Effector memory CD8-positive, alpha-beta T cell (primary cell): ENCODE measurements at regions not wholly inside any gene's neighbourhood (a gene's known extent, or its start where the extent isn't known, plus 50 kb on each side); places are given as distances from the start of the nearest gene placed in this dataset.
"Not testable (repeated sequence)": the region's sequence is repeated elsewhere in the genome, so short reads cannot be mapped to it uniquely, and the experiment has no call there.

Experiments
- ATAC-seq: fragments of 150-1000 bp; cut with Tn5 transposase; replicated peaks from 2 replicates; pipeline ENCODE4 v1.10.0; 2021; ENCODE audit warnings: mild to moderate bottlenecking, moderate library complexity
- DNase-seq, 3 experiments: peaks; one replicate each; pipeline ENCODE4 v3.0.0; 2021
- H3K27ac Mint-ChIP-seq, 2 donors: one replicate each; pipeline ENCODE4 v1.8.0; 2022; ENCODE audit warnings: mild to moderate bottlenecking in 2 of 2, mixed read lengths in 2 of 2, moderate library complexity in 2 of 2
- H3K27me3 Mint-ChIP-seq, 2 donors: one replicate each; pipeline ENCODE4 v1.8.0; 2022; ENCODE audit warnings: mixed read lengths in 2 of 2
- H3K36me3 Mint-ChIP-seq: one replicate; pipeline ENCODE4 v1.8.0; 2022; ENCODE audit warnings: mild to moderate bottlenecking, moderate library complexity, mixed read lengths; ENCODE audit not compliant: insufficient read depth
- H3K4me1 Mint-ChIP-seq, 2 donors: one replicate each; pipeline ENCODE4 v1.8.0; 2022; ENCODE audit warnings: low read depth in 2 of 2, mixed read lengths in 2 of 2
- H3K4me3 Mint-ChIP-seq, 2 donors: one replicate each; pipeline ENCODE4 v1.8.0; 2022; ENCODE audit warnings: mild to moderate bottlenecking in 2 of 2, mixed read lengths in 2 of 2, moderate library complexity in 2 of 2
- H3K9me3 Mint-ChIP-seq, 2 donors: one replicate each; pipeline ENCODE4 v1.8.0; 2022; ENCODE audit warnings: mixed read lengths in 2 of 2

GRCh38 chrX:78603908-78604307, 55.2 kb downstream of the RTL3 start:
- H3K27me3 Mint-ChIP-seq, result no peaks in the 10 kb centered on the region
- no peaks in the 10 kb centered on the region for H3K9me3 Mint-ChIP-seq
- no peak for DNase-seq
- H3K27ac Mint-ChIP-seq, result no peak overlapping the region
- ATAC-seq, result no peak
- H3K4me1 Mint-ChIP-seq, result no peaks in the 10 kb centered on the region
- no peak overlapping the region for H3K4me3 Mint-ChIP-seq
- no peaks in the 10 kb centered on the region for H3K36me3 Mint-ChIP-seq

- DNase-seq (no peak), ATAC-seq (no peak)
- Mint-ChIP-seq H3K27me3 (no peaks in the 10 kb centered on the region), H3K9me3 (peaks cover 0 to 4% of the 10 kb centered on the region in 2 donors), H3K27ac (peak overlapping the region in 1 of 2 donors; percentile 56), H3K4me3 (no peak overlapping the region), H3K36me3 (no peaks in the 10 kb centered on the region), H3K4me1 (no peaks in the 10 kb centered on the region)
Measured at GRCh38 chrX:78595901-78596502, 63.1 kb downstream of the RTL3 start.

- no peaks in the 10 kb centered on the region for H3K27me3 Mint-ChIP-seq
- H3K4me3 Mint-ChIP-seq, result no peak overlapping the region
- no peak for ATAC-seq
- H3K4me1 Mint-ChIP-seq, result no peaks in the 10 kb centered on the region
- no peak overlapping the region for H3K27ac Mint-ChIP-seq
- no peaks in the 10 kb centered on the region for H3K36me3 Mint-ChIP-seq
- peaks cover 0 to 4% of the 10 kb centered on the region in 2 donors for H3K9me3 Mint-ChIP-seq
- no peak for DNase-seq
Measured at GRCh38 chrX:78593701-78594100, 65.4 kb downstream of the RTL3 start.

GRCh38 chrX:78592030-78592429, 67.1 kb downstream of the RTL3 start:
- no peak for ATAC-seq
- Mint-ChIP-seq H3K4me1 (no peaks in the 10 kb centered on the region), H3K27me3 (no peaks in the 10 kb centered on the region), H3K4me3 (no peak overlapping the region), H3K36me3 (no peaks in the 10 kb centered on the region), H3K27ac (no peak overlapping the region), H3K9me3 (peaks cover 0 to 4% of the 10 kb centered on the region in 2 donors)
- DNase-seq, result no peak

GRCh38 chrX:78574306-78574705, 84.8 kb downstream of the RTL3 start:
- no peaks in the 10 kb centered on the region for H3K36me3 Mint-ChIP-seq
- no peak for ATAC-seq
- no peaks in the 10 kb centered on the region for H3K9me3 Mint-ChIP-seq
- no peak for DNase-seq
- no peak overlapping the region for H3K4me3 Mint-ChIP-seq
- no peaks in the 10 kb centered on the region for H3K27me3 Mint-ChIP-seq
- H3K27ac Mint-ChIP-seq, result no peak overlapping the region
- peaks cover 0 to 5% of the 10 kb centered on the region in 2 donors for H3K4me1 Mint-ChIP-seq

DNA sequence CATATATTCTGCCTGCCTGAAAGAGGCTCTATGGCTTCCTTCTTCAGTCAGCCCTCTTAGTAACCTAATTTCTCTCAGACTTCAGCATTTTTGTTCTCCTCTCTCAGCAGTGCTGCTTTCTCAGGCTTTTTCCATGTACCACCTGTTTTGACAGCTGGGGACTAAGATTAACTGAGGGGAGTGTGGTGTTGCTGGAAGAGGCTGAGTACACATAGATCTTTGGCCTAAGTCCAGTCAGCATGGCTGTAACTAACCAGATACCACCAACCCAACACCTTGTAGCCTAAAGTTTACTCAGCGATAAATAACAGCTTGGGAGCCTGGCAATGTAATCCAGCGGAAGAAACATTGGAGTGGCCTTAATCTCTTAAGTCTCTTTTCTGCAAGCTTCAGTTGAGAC, 85.5 kb downstream of the RTL3 start:
- ATAC-seq, result no peak
- Mint-ChIP-seq H3K27me3 (no peaks in the 10 kb centered on the region), H3K4me1 (peaks cover 0 to 5% of the 10 kb centered on the region in 2 donors), H3K9me3 (no peaks in the 10 kb centered on the region), H3K27ac (no peak overlapping the region), H3K36me3 (no peaks in the 10 kb centered on the region), H3K4me3 (no peak overlapping the region)
- DNase-seq, result no peak

DNA sequence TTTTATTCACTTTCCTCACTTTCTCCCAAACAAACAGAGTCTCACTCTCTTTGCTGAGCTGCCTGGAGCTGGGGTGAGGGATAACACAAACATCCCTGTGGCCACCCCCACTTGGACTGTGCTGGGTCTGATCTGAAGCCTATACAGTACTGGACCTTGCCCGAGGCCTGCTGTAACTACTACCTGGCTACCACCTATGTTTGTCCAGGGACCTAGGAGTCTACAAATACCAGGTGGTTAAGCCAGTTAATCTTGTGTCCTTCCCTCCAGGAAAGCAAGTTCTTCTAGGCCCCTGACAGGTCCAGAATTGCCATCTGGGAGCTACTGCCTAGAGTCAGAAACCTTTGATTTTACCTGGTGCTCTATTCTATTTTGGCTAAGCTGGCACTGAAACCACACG, 87.3 kb downstream of the RTL3 start:
- H3K9me3 Mint-ChIP-seq, result no peaks in the 10 kb centered on the region
- DNase-seq (no peak), ATAC-seq (no peak)
- no peaks in the 10 kb centered on the region for H3K36me3 Mint-ChIP-seq
- H3K27me3 Mint-ChIP-seq, result no peaks in the 10 kb centered on the region
- no peak overlapping the region for H3K27ac Mint-ChIP-seq
- H3K4me1 Mint-ChIP-seq, result peaks cover 0 to 5% of the 10 kb centered on the region in 2 donors
- H3K4me3 Mint-ChIP-seq, result no peak overlapping the region

DNA sequence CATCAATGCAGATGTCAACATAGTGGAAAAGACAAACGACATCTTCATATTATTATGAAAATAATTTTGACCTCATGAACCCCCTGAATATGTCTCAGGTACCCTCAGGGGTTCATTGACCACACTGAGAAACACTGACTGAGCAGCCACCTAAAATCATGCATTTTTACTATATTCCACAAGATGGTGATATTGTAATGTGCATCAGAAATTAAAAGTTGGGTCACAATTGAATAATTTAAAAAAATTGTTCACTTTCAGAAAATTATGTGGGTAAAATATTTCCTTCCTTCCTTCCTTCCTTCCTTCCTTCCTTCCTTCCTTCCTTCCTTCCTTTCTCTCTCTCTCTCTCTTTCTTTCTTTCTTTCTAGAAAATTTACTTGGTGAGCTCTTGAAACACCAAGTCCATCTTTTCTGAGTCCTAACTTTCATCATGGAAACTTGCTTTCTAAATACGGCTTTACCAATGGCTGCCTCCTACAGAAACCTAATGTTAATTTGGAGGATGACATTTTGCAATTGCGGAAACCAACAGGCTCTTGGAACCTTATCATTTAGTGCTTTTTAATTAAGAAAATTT, 103.6 kb downstream of the RTL3 start:
- no peaks in the 10 kb centered on the region for H3K36me3 Mint-ChIP-seq
- peaks cover 0 to 4% of the 10 kb centered on the region in 2 donors for H3K4me1 Mint-ChIP-seq
- H3K27me3 Mint-ChIP-seq, result no peaks in the 10 kb centered on the region
- no peak overlapping the region for H3K4me3 Mint-ChIP-seq
- DNase-seq, result peak in 1 of 3 experiments; percentile 1
- peak; percentile 49 for ATAC-seq
- no peak overlapping the region for H3K27ac Mint-ChIP-seq
- H3K9me3 Mint-ChIP-seq, result peaks cover 0 to under 1% of the 10 kb centered on the region in 2 donors

- not testable (repeated sequence) for H3K4me3 Mint-ChIP-seq, H3K36me3 Mint-ChIP-seq, H3K9me3 Mint-ChIP-seq, H3K4me1 Mint-ChIP-seq, H3K27ac Mint-ChIP-seq, ATAC-seq, DNase-seq
- peaks cover 0 to 11% of the 10 kb centered on the region in 2 donors for H3K27me3 Mint-ChIP-seq
Measured at GRCh38 chrX:78552628-78553027, 106.5 kb downstream of the RTL3 start.

- ATAC-seq (no peak), DNase-seq (no peak)
- Mint-ChIP-seq H3K27me3 (peaks cover 0 to 13% of the 10 kb centered on the region in 2 donors), H3K36me3 (no peaks in the 10 kb centered on the region), H3K9me3 (peaks cover 2 to 6% of the 10 kb centered on the region in 2 donors), H3K4me3 (no peak overlapping the region), H3K4me1 (no peaks in the 10 kb centered on the region), H3K27ac (no peak overlapping the region)
Measured at GRCh38 chrX:78548012-78548411, 111.1 kb downstream of the RTL3 start.

DNA sequence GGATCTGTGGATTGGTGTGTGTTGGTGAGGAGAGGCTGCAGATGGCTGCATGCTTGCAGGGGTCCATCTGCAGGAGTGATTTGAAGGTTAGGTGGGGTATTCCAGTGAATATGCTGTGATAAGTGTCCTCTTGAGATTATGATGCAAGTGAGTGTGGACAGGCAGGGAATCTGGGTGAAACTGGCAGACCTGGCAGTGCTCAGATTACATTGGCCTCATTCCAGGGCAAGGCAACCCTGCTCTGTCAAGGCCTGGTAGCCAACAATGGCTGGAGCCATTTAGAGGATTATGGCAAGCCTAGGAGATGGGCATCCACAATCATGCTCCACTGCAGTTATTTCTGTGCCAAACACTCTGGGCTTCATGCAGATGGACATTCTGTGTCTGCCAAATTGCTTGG, 113.9 kb downstream of the RTL3 start:
- H3K9me3 Mint-ChIP-seq, result peaks cover 2 to 15% of the 10 kb centered on the region in 2 donors

DNA sequence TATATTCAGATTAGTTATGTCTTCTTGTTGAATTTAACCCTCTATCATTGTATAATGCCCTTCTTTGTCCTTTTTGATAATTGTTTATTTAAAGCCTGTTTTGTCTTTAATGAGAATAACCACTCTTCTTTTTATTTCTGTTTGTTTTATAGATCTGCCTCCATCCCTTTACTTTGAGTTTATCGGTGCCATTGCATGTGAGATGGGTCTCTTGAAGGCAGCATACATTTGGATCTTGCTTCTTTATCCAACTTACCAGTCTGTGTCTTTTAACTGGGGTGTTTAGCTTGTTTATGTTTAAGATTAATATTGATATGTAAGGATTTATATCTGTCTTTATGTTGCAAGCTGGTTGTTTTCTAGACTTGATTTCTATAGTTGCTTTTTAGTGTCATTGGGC, 115.8 kb downstream of the RTL3 start:
- Mint-ChIP-seq H3K9me3 (peaks cover 2 to 15% of the 10 kb centered on the region in 2 donors), H3K4me1 (no peaks in the 10 kb centered on the region), H3K27me3 (peaks cover 0 to 8% of the 10 kb centered on the region in 2 donors), H3K36me3 (no peaks in the 10 kb centered on the region), H3K27ac (no peak overlapping the region), H3K4me3 (no peak overlapping the region)
- DNase-seq (no peak), ATAC-seq (no peak)

More for the DNA sequence above, 113.9 kb downstream of the RTL3 start:
- Mint-ChIP-seq H3K36me3 (no peaks in the 10 kb centered on the region), H3K4me1 (no peaks in the 10 kb centered on the region), H3K27me3 (peaks cover 0 to 13% of the 10 kb centered on the region in 2 donors), H3K27ac (no peak overlapping the region), H3K4me3 (no peak overlapping the region)
- ATAC-seq, result no peak
- DNase-seq, result no peak

DNA sequence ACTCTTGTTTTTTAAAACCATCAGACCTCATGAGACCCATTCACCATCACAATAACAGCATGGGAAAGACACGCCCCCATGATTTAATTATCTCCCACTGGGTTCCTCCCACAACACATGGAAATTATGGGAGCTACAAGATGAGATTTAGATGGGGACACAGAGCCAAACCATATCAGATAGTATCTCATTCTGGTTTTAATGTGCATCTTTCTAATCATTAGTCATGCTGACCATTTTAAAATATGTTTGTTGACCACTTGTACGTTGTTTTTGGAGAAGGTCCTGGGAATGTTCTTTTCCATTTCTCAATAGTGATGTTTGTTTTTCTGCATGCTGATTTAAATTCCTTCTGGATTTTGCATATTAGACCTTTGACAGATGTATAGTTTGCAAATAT, 119.0 kb downstream of the RTL3 start:
- DNase-seq, result no peak
- no peaks in the 10 kb centered on the region for H3K4me1 Mint-ChIP-seq
- no peak overlapping the region for H3K27ac Mint-ChIP-seq
- no peak overlapping the region for H3K4me3 Mint-ChIP-seq
- no peak for ATAC-seq
- no peaks in the 10 kb centered on the region for H3K27me3 Mint-ChIP-seq
- no peaks in the 10 kb centered on the region for H3K36me3 Mint-ChIP-seq
- peaks cover 2 to 15% of the 10 kb centered on the region in 2 donors for H3K9me3 Mint-ChIP-seq

DNA sequence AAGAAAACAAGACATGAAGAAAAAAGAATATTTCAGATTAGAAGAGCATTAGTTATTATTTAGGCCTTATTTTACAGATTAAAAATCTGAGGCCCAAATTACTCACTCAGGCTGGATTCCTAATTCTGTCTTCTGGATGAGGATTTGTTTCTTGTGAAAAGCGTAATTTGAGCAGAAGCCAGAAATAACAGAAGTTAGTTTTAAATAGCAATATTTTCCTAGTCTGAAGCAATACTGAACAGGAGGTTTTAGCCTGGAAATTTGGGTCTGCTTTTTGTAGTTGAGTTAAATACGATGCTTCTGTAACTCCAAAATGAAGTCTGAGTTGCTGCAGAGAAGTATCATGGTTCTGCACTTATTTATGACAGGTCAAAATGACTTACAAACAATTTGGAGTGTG, 124.9 kb downstream of the RTL3 start:
- Mint-ChIP-seq H3K9me3 (no peaks in the 10 kb centered on the region), H3K36me3 (no peaks in the 10 kb centered on the region), H3K4me1 (no peaks in the 10 kb centered on the region), H3K4me3 (no peak overlapping the region), H3K27ac (peak overlapping the region in 1 of 2 donors; percentile 3), H3K27me3 (no peaks in the 10 kb centered on the region)
- no peak for DNase-seq
- no peak for ATAC-seq
